WTC11 (cell line): ENCODE measurements at regions not wholly inside any gene's neighbourhood (a gene's known extent, or its start where the extent isn't known, plus 50 kb on each side); places are given as distances from the start of the nearest gene placed in this dataset.
"Not testable (repeated sequence)": the region's sequence is repeated elsewhere in the genome, so short reads cannot be mapped to it uniquely, and the experiment has no call there.

Experiments
- ATAC-seq: fragments of 200-7000 bp; cut with Tn5 transposase; 2 replicates; pipeline ENCODE4 v1.10.0; 2021; ENCODE audit warnings: mild to moderate bottlenecking, moderate library complexity
- CTCF ChIA-PET: fragments of 300-600 bp; sonication (Branson Sonifier 250); formaldehyde crosslinking; loops from one replicate; lab custom pipeline; 2021; ENCODE audit warnings: antibody characterized with exemption; lab: Charles Lee
- POLR2A ChIA-PET: fragments of 350-600 bp; sonication (Branson Sonifier 250); formaldehyde crosslinking; loops from one replicate; lab custom pipeline; 2021; ENCODE audit warnings: antibody characterized with exemption; lab: Charles Lee
- DNase-seq: peaks from one replicate; pipeline ENCODE4 v3.0.0; 2021; ENCODE audit warnings: low spot score
- H3K27ac Mint-ChIP-seq: 2 replicates; pipeline ENCODE4 v1.8.0; 2021; ENCODE audit warnings: mixed read lengths
- H3K27me3 Mint-ChIP-seq: 2 replicates; pipeline ENCODE4 v1.8.0; 2021; ENCODE audit warnings: low read depth, mild to moderate bottlenecking, moderate library complexity, mixed read lengths
- H3K36me3 Mint-ChIP-seq: 2 replicates; pipeline ENCODE4 v1.8.0; 2021; ENCODE audit warnings: mixed read lengths
- H3K4me1 Mint-ChIP-seq: 2 replicates; pipeline ENCODE4 v1.8.0; 2022; ENCODE audit warnings: mixed read lengths
- H3K4me3 Mint-ChIP-seq: 2 replicates; pipeline ENCODE4 v1.8.0; 2021; ENCODE audit warnings: mild to moderate bottlenecking, moderate library complexity, mixed read lengths
- H3K9me3 Mint-ChIP-seq: 2 replicates; pipeline ENCODE4 v1.8.0; 2021; ENCODE audit warnings: mixed read lengths
- EMX1 ChIP-seq: fragments of 250-450 bp; sonication (Bioruptor Pico); IDR thresholded peaks from 2 replicates; pipeline ENCODE4 v1.8.0; 2021; ENCODE audit warnings: mild to moderate bottlenecking
- ETV6 ChIP-seq: sonication (generic); formaldehyde crosslinking; IDR thresholded peaks from 2 replicates; pipeline ENCODE4 v1.8.1; 2022; ENCODE audit warnings: mild to moderate bottlenecking, missing genetic modification reagents
- GRHL2 ChIP-seq: fragments of 250-450 bp; sonication (Bioruptor Pico); IDR thresholded peaks from 2 replicates; pipeline ENCODE4 v1.8.0; 2022; ENCODE audit warnings: mild to moderate bottlenecking, moderate library complexity; ENCODE audit not compliant: insufficient replicate concordance, severe bottlenecking
- HMGA2 ChIP-seq: fragments of 250-450 bp; sonication (Bioruptor Pico); IDR thresholded peaks from 2 replicates; pipeline ENCODE4 v1.4.0; 2021; ENCODE audit warnings: mild to moderate bottlenecking, moderate library complexity
- JAZF1 ChIP-seq: fragments of 250-450 bp; sonication (Bioruptor Pico); IDR thresholded peaks from 2 replicates; pipeline ENCODE4 v1.9.0; 2021; ENCODE audit warnings: moderate library complexity, mild to moderate bottlenecking, inconsistent platforms
- NFATC4 ChIP-seq: fragments of 250-450 bp; sonication (Bioruptor Pico); IDR thresholded peaks from 2 replicates; pipeline ENCODE4 v1.9.0; 2021; ENCODE audit warnings: mild to moderate bottlenecking
- NR1H2 ChIP-seq: sonication (generic); formaldehyde crosslinking; IDR thresholded peaks from 2 replicates; pipeline ENCODE4 v1.9.0; 2021; ENCODE audit warnings: mild to moderate bottlenecking, moderate library complexity, missing genetic modification reagents
- RELA ChIP-seq: sonication (generic); formaldehyde crosslinking; IDR thresholded peaks from 2 replicates; pipeline ENCODE4 v1.8.1; 2022; ENCODE audit warnings: missing genetic modification reagents, mild to moderate bottlenecking, borderline replicate concordance
- SMAD3 ChIP-seq: sonication (generic); formaldehyde crosslinking; IDR thresholded peaks from 2 replicates; pipeline ENCODE4 v1.8.0; 2022; ENCODE audit warnings: missing genetic modification reagents, mild to moderate bottlenecking, borderline replicate concordance
- ZNF219 ChIP-seq: sonication (generic); formaldehyde crosslinking; IDR thresholded peaks from 2 replicates; pipeline ENCODE4 v1.8.0; 2023; ENCODE audit warnings: missing genetic modification reagents, mild to moderate bottlenecking, borderline replicate concordance
- ZNF232 ChIP-seq: sonication (generic); formaldehyde crosslinking; IDR thresholded peaks from 2 replicates; pipeline ENCODE4 v1.8.0; 2022; ENCODE audit warnings: mild to moderate bottlenecking, missing genetic modification reagents
- TF ChIP-seq, protein P1 (sequence below): sonication (generic); formaldehyde crosslinking; IDR thresholded peaks from 2 replicates; pipeline ENCODE4 v1.8.1; 2023; ENCODE audit warnings: mild to moderate bottlenecking, missing genetic modification reagents, moderate library complexity
- TF ChIP-seq, protein P2 (sequence below): fragments of 200-600 bp; IDR thresholded peaks from 2 replicates; pipeline ENCODE4 v1.8.0; 2022; ENCODE audit warnings: antibody characterized with exemption
- TF ChIP-seq, protein P3 (sequence below): sonication (generic); formaldehyde crosslinking; IDR thresholded peaks from 2 replicates; pipeline ENCODE4 v1.8.1; 2022; ENCODE audit warnings: low read depth, missing genetic modification reagents, borderline replicate concordance
- TF ChIP-seq, protein P4 (sequence below): sonication (generic); formaldehyde crosslinking; IDR thresholded peaks from 2 replicates; pipeline ENCODE4 v1.8.1; 2023; ENCODE audit warnings: mild to moderate bottlenecking, missing genetic modification reagents, borderline replicate concordance
- TF ChIP-seq, protein P5 (sequence below): sonication (generic); formaldehyde crosslinking; IDR thresholded peaks from 2 replicates; pipeline ENCODE4 v1.8.0; 2022; ENCODE audit warnings: mild to moderate bottlenecking, missing genetic modification reagents

DNA sequence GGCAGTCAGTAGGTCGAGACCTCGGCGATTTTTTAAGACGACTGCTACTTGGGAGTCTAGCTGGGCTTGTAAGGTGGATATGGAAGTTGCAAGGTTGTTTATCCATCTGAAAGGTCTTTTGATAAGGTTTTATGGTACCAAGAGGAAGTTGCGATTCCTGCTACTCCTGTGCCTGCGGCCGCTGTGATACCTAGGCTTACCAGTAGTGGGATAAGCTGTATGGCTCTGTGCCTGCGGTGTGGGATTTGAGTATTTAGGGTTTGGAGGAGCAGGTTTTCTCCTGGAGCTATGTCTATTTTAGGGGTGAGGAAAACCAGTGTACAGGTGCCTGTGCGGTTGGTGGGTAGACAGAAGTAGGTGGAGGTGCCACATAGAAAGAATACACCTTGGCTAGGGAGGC, 1059.8 kb downstream of the SI start:
- TF ChIP-seq, protein P1, sequence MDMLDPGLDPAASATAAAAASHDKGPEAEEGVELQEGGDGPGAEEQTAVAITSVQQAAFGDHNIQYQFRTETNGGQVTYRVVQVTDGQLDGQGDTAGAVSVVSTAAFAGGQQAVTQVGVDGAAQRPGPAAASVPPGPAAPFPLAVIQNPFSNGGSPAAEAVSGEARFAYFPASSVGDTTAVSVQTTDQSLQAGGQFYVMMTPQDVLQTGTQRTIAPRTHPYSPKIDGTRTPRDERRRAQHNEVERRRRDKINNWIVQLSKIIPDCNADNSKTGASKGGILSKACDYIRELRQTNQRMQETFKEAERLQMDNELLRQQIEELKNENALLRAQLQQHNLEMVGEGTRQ (CRISPR knock-in tag): no peak
- ATAC-seq (peak; percentile 85), DNase-seq (peak; percentile 18)
- Mint-ChIP-seq H3K4me3 (no peak overlapping the region), H3K36me3 (no peaks in the 10 kb centered on the region), H3K27me3 (no peaks in the 10 kb centered on the region), H3K9me3 (no peaks in the 10 kb centered on the region), H3K4me1 (no peaks in the 10 kb centered on the region), H3K27ac (no peak overlapping the region)
- ChIA-PET POLR2A (no interaction called here), CTCF (no interaction called here)

DNA sequence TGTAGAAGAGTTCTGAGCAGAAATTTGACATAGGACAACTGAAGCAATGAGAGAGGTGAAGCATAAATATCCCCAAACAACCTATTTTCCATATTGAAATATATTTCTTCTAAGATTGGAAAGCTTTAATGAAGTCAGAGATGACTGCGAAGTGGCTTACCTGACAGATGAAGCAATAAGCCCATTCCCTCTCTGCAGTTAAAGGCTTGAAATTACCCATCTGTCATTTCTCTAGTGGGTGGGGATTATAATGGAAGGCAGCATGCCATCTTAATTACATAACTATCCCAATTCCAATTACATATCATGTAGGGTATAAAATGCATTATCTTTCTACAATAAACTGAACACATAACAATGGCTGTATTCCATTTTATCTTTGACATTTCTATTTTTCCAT, 1070.5 kb downstream of the SI start:
- no peaks in the 10 kb centered on the region for H3K4me1 Mint-ChIP-seq
- no peak for TF ChIP-seq SMAD3 (CRISPR knock-in tag)
- no peak for TF ChIP-seq RELA (CRISPR knock-in tag)
- TF ChIP-seq HMGA2: no peak
- TF ChIP-seq ZNF219 (CRISPR knock-in tag): no peak
- no peak for TF ChIP-seq EMX1
- TF ChIP-seq ZNF232 (CRISPR knock-in tag): no peak
- TF ChIP-seq GRHL2 (CRISPR knock-in tag): no peak
- ATAC-seq: no peak
- H3K9me3 Mint-ChIP-seq: peaks cover 13% of the 10 kb centered on the region
- H3K4me3 Mint-ChIP-seq: no peak overlapping the region
- DNase-seq: no peak
- no peaks in the 10 kb centered on the region; the same call in 1 of the 2 replicates for H3K27me3 Mint-ChIP-seq
- ChIA-PET CTCF (no interaction called here), POLR2A (no interaction called here)
- H3K27ac Mint-ChIP-seq: no peak overlapping the region
- no peaks in the 10 kb centered on the region for H3K36me3 Mint-ChIP-seq

DNA sequence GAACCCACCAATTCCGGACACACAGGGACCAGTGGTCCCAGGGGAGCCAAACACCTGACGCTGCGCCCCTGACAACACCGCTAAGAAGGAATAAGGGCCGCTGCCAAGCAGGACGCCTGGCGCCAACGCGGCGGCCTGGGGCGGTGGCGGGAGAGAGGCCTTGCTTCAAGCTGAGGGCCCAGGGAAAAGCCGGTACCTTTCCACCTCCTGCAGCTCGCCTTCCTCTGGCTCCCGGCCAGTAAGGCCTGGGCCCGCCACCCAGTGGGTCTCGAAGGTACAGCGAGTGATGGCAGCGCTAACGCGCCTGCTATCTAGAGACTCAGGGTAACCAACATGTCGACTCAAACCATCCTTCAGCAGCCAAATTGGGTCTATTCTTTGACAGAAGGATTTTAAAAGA, 1074.1 kb downstream of the SI start:
- H3K9me3 Mint-ChIP-seq: peaks cover 10% of the 10 kb centered on the region; the same call in 1 of the 2 replicates
- peaks cover 4% of the 10 kb centered on the region for H3K36me3 Mint-ChIP-seq
- ATAC-seq (peak; percentile 100), DNase-seq (peak; percentile 86)
- H3K27ac Mint-ChIP-seq: no peak overlapping the region
- ChIA-PET CTCF (interaction anchor here (0.6 to 1.3 kb wide), 12 partner anchors 10 to 803 kb away, joined by 3 to 16 read pairs (median 3); no protein-coding TSS in a partner anchor), POLR2A (no interaction called here)
- no peak overlapping the region for H3K4me3 Mint-ChIP-seq
- no peaks in the 10 kb centered on the region for H3K4me1 Mint-ChIP-seq
- TF ChIP-seq, protein P2, sequence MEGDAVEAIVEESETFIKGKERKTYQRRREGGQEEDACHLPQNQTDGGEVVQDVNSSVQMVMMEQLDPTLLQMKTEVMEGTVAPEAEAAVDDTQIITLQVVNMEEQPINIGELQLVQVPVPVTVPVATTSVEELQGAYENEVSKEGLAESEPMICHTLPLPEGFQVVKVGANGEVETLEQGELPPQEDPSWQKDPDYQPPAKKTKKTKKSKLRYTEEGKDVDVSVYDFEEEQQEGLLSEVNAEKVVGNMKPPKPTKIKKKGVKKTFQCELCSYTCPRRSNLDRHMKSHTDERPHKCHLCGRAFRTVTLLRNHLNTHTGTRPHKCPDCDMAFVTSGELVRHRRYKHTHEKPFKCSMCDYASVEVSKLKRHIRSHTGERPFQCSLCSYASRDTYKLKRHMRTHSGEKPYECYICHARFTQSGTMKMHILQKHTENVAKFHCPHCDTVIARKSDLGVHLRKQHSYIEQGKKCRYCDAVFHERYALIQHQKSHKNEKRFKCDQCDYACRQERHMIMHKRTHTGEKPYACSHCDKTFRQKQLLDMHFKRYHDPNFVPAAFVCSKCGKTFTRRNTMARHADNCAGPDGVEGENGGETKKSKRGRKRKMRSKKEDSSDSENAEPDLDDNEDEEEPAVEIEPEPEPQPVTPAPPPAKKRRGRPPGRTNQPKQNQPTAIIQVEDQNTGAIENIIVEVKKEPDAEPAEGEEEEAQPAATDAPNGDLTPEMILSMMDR: peak; percentile 43
- TF ChIP-seq NFATC4 (CRISPR knock-in tag) (no peak), JAZF1 (CRISPR knock-in tag) (no peak), NR1H2 (CRISPR knock-in tag) (no peak), ETV6 (CRISPR knock-in tag) (0 out of 2 replicates have a peak, but pooled peaks have one; percentile 18)
- TF ChIP-seq, protein P3, sequence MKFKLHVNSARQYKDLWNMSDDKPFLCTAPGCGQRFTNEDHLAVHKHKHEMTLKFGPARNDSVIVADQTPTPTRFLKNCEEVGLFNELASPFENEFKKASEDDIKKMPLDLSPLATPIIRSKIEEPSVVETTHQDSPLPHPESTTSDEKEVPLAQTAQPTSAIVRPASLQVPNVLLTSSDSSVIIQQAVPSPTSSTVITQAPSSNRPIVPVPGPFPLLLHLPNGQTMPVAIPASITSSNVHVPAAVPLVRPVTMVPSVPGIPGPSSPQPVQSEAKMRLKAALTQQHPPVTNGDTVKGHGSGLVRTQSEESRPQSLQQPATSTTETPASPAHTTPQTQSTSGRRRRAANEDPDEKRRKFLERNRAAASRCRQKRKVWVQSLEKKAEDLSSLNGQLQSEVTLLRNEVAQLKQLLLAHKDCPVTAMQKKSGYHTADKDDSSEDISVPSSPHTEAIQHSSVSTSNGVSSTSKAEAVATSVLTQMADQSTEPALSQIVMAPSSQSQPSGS (CRISPR knock-in tag): no peak
- TF ChIP-seq, protein P4, sequence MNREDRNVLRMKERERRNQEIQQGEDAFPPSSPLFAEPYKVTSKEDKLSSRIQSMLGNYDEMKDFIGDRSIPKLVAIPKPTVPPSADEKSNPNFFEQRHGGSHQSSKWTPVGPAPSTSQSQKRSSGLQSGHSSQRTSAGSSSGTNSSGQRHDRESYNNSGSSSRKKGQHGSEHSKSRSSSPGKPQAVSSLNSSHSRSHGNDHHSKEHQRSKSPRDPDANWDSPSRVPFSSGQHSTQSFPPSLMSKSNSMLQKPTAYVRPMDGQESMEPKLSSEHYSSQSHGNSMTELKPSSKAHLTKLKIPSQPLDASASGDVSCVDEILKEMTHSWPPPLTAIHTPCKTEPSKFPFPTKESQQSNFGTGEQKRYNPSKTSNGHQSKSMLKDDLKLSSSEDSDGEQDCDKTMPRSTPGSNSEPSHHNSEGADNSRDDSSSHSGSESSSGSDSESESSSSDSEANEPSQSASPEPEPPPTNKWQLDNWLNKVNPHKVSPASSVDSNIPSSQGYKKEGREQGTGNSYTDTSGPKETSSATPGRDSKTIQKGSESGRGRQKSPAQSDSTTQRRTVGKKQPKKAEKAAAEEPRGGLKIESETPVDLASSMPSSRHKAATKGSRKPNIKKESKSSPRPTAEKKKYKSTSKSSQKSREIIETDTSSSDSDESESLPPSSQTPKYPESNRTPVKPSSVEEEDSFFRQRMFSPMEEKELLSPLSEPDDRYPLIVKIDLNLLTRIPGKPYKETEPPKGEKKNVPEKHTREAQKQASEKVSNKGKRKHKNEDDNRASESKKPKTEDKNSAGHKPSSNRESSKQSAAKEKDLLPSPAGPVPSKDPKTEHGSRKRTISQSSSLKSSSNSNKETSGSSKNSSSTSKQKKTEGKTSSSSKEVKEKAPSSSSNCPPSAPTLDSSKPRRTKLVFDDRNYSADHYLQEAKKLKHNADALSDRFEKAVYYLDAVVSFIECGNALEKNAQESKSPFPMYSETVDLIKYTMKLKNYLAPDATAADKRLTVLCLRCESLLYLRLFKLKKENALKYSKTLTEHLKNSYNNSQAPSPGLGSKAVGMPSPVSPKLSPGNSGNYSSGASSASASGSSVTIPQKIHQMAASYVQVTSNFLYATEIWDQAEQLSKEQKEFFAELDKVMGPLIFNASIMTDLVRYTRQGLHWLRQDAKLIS: no peak
- TF ChIP-seq, protein P5, sequence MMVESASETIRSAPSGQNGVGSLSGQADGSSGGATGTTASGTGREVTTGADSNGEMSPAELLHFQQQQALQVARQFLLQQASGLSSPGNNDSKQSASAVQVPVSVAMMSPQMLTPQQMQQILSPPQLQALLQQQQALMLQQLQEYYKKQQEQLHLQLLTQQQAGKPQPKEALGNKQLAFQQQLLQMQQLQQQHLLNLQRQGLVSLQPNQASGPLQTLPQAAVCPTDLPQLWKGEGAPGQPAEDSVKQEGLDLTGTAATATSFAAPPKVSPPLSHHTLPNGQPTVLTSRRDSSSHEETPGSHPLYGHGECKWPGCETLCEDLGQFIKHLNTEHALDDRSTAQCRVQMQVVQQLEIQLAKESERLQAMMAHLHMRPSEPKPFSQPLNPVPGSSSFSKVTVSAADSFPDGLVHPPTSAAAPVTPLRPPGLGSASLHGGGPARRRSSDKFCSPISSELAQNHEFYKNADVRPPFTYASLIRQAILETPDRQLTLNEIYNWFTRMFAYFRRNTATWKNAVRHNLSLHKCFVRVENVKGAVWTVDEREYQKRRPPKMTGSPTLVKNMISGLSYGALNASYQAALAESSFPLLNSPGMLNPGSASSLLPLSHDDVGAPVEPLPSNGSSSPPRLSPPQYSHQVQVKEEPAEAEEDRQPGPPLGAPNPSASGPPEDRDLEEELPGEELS (CRISPR knock-in tag): no peak
- H3K27me3 Mint-ChIP-seq: no peaks in the 10 kb centered on the region; the same call in 1 of the 2 replicates

DNA sequence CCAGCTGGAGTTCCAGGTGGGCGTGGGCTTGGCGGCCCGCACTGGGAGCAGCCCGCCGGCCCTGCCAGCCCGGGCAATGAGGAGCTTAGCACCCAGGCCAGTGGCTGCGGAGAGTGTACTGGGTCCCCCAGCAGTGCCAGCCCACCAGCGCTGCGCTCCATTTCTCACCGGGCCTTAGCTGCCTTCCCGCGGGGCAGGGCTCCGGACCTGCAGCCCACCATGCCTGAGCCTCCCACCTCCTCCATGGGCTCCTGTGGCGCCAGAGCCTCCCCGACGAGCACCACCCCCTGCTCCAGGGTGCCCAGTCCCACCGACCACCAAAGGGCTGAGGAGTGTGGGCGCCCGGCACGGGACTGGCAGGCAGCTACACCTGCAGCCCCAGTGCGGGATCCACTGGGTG, 1075.3 kb downstream of the SI start:
- ATAC-seq, H3K4me3 Mint-ChIP-seq, H3K4me1 Mint-ChIP-seq, H3K36me3 Mint-ChIP-seq, CTCF ChIA-PET, DNase-seq, POLR2A ChIA-PET, H3K27me3 Mint-ChIP-seq, H3K27ac Mint-ChIP-seq: not testable (repeated sequence)
- H3K9me3 Mint-ChIP-seq: peaks cover 10% of the 10 kb centered on the region; the same call in 1 of the 2 replicates
